ENCODE measurements at regions not wholly inside any gene's neighbourhood (a gene's known extent, or its start where the extent isn't known, plus 50 kb on each side); places are given as distances from the start of the nearest gene placed in this dataset.

GRCh38 chr14:38589747-38590350, 334.0 kb upstream of the CLEC14A start:
- H3K27ac Mint-ChIP-seq = no peak overlapping the region
- H3K27me3 Mint-ChIP-seq (ENCODE audit: low read depth) = peaks cover 38% of the 10 kb centered on the region
- H3K4me3 Mint-ChIP-seq = no peak overlapping the region
- TF ChIP-seq ZNF512 (CRISPR knock-in tag; IDR thresholded peaks at IDR 0.05; ENCODE audit: borderline replicate concordance) = no peak
- no peak for TF ChIP-seq ZBTB43 (CRISPR knock-in tag; IDR thresholded peaks at IDR 0.05)
- TF ChIP-seq ATF2 (CRISPR knock-in tag; IDR thresholded peaks at IDR 0.05; ENCODE audit: borderline replicate concordance, low read depth) = no peak
- TF ChIP-seq USF1 (CRISPR knock-in tag; IDR thresholded peaks at IDR 0.05) = no peak
- no peak for TF ChIP-seq GTF2I (CRISPR knock-in tag; conservative IDR thresholded peaks at IDR 0.05)
- H3K9me3 Mint-ChIP-seq = peaks cover 15% of the 10 kb centered on the region
- no peaks in the 10 kb centered on the region for H3K4me1 Mint-ChIP-seq
- H3K36me3 Mint-ChIP-seq = no peaks in the 10 kb centered on the region
- ChIA-PET POLR2A (no interaction called here), CTCF (interaction anchor here (1.3 kb wide), 1 partner anchor 11 kb away, joined by 4 read pairs; no protein-coding TSS in a partner anchor)
- DNase-seq (ENCODE audit: low spot score) = no peak
- no peak for ATAC-seq

GRCh38 chr14:38583471-38583870, 327.6 kb upstream of the CLEC14A start:
- ChIA-PET CTCF (no interaction called here), POLR2A (no interaction called here)
- no peak for ATAC-seq
- no peak for TF ChIP-seq ZNF425 (CRISPR knock-in tag; conservative IDR thresholded peaks at IDR 0.05)
- no peak for TF ChIP-seq CREB1 (CRISPR knock-in tag; IDR thresholded peaks at IDR 0.05)
- no peak for TF ChIP-seq ZNF416 (CRISPR knock-in tag; IDR thresholded peaks at IDR 0.05)
- no peak for TF ChIP-seq GABPB1 (CRISPR knock-in tag; IDR thresholded peaks at IDR 0.05)
- no peak for TF ChIP-seq ZSCAN18 (CRISPR knock-in tag; IDR thresholded peaks at IDR 0.05)
- TF ChIP-seq MXD4 (CRISPR knock-in tag; IDR thresholded peaks at IDR 0.05; ENCODE audit: borderline replicate concordance) = no peak
- TF ChIP-seq ATF6 (CRISPR knock-in tag; IDR thresholded peaks at IDR 0.05) = no peak
- TF ChIP-seq TP53 (CRISPR knock-in tag; IDR thresholded peaks at IDR 0.05) = no peak
- TF ChIP-seq USF2 (CRISPR knock-in tag; IDR thresholded peaks at IDR 0.05) = no peak
- TF ChIP-seq IRF2 (CRISPR knock-in tag; IDR thresholded peaks at IDR 0.05; ENCODE audit: borderline replicate concordance, low read depth) = no peak
- TF ChIP-seq SOX15 (CRISPR knock-in tag; IDR thresholded peaks at IDR 0.05) = no peak
- no peak for TF ChIP-seq NFATC4 (CRISPR knock-in tag; IDR thresholded peaks at IDR 0.05)
- TF ChIP-seq ARID4B (CRISPR knock-in tag; IDR thresholded peaks at IDR 0.05; ENCODE audit: borderline replicate concordance) = no peak
- Mint-ChIP-seq H3K4me1 (no peaks in the 10 kb centered on the region), H3K27me3 (ENCODE audit: low read depth) (peaks cover 27% of the 10 kb centered on the region), H3K27ac (no peak overlapping the region), H3K4me3 (no peak overlapping the region), H3K9me3 (peaks cover 27% of the 10 kb centered on the region), H3K36me3 (no peaks in the 10 kb centered on the region; the same call in 1 of the 2 replicates)
- no peak for DNase-seq (ENCODE audit: low spot score)

Measured in WTC11 (cell line).